ENCODE measurements at regions not wholly inside any gene's neighbourhood (a gene's known extent, or its start where the extent isn't known, plus 50 kb on each side); places are given as distances from the start of the nearest gene placed in this dataset.
A peak's percentile ranks its signal among the peaks of the same experiment; 100 is the strongest.

- Histone ChIP-seq H3K79me2 (ENCODE audit: insufficient read depth) (no peaks in the 10 kb centered on the region), H3K9me3 (ENCODE audit: low read depth) (no peaks in the 10 kb centered on the region), H4K20me1 (ENCODE audit: insufficient read depth) (no peaks in the 10 kb centered on the region; the same call in 1 of the 2 replicates), H3K4me3 (no peak overlapping the region), H3K27me3 (replicated peaks; ENCODE audit: insufficient read depth) (peaks cover 5% of the 10 kb centered on the region; the same call in 1 of the 2 replicates), H3K4me1 (ENCODE audit: insufficient read depth) (0 out of 2 replicates have a peak, but pooled peaks cover 6% of the 10 kb centered on the region), H3K4me2 (ENCODE audit: unreplicated experiment) (no peak overlapping the region), H2AFZ (no peak overlapping the region), H3K9me2 (ENCODE audit: insufficient read depth) (no peaks in the 10 kb centered on the region), H3F3A (ENCODE audit: insufficient read depth) (no peaks in the 10 kb centered on the region), H3K9ac (no peak overlapping the region), H3K27ac (no peak overlapping the region), H3K36me3 (ENCODE audit: low read depth) (no peaks in the 10 kb centered on the region)
- in situ Hi-C loops (cut with MboI): no loop called here
- WGBS, 2 experiments (ENCODE audit: low coverage in 1 of 2, low lambda C conversion rate in 2 of 2, missing lambda C conversion rate in 2 of 2): 16 to 29% methylated on average over 3 of the region's 3 CpGs
- DNase-seq: no peak
- no peak for TF ChIP-seq EZH2phosphoT487 (IDR thresholded peaks at IDR 0.05; ENCODE audit: insufficient read depth, low read depth)
These were observed 174.4 kb upstream of the FOXA2 start for GRCh38 chr20:22758815-22759214.

DNA sequence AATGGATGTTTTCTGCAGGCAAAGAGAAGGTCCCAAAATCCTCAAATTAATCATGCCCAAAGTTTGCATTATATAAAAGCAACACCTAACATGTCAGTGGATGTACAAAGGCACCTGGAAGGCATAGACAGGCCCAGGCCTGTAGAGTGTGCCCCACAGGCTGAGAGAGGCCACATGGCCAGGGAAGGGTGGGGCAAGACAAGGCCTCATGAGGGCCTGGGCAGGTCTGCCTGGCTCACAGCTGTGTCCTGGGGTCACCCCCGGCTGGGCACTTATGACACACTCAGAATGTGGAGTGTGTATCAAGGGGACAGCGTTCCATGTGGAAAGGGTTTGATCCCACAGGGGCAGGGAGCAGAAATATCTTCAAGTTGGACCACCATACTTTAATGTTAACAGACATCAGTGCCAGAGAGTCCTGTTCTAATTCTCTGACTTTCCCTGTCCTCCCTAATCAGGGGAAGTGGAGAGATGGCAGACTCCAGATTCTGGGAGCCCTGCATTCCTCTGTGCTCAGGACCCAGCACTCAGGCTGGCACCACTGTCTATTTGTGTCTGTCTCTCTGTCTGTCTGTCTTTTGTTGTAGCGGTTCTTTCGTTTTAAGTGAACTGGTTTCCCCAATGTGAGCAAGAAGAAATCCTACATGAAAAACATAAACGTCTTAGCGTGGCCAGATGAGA, 178.3 kb upstream of the FOXA2 start:
- no peak overlapping the region for H3K9ac ChIP-seq
- in situ Hi-C loops (cut with MboI): no loop called here

GRCh38 chr20:22763257-22763906, 179.0 kb upstream of the FOXA2 start:
- H3K4me1 ChIP-seq (ENCODE audit: insufficient read depth): 0 out of 2 replicates have a peak, but pooled peaks cover 6% of the 10 kb centered on the region
- no peaks in the 10 kb centered on the region for H3K36me3 ChIP-seq (ENCODE audit: low read depth)
- in situ Hi-C loops (cut with MboI): no loop called here
- no peak for TF ChIP-seq EZH2 (IDR thresholded peaks at IDR 0.05; ENCODE audit: insufficient read depth, poor library complexity, severe bottlenecking)
- no peak for TF ChIP-seq EZH2phosphoT487 (IDR thresholded peaks at IDR 0.05; ENCODE audit: insufficient read depth, low read depth)
- H3K4me3 ChIP-seq: no peak overlapping the region
- no peaks in the 10 kb centered on the region for H4K20me1 ChIP-seq (ENCODE audit: insufficient read depth)
- H3K79me2 ChIP-seq (ENCODE audit: insufficient read depth): no peaks in the 10 kb centered on the region
- no peaks in the 10 kb centered on the region for H3F3A ChIP-seq (ENCODE audit: insufficient read depth)
- H3K9me2 ChIP-seq (ENCODE audit: insufficient read depth): no peaks in the 10 kb centered on the region
- no peak overlapping the region for H3K9ac ChIP-seq
- DNase-seq: peak; percentile 40
- no peak overlapping the region for H3K27ac ChIP-seq
- peak overlapping the region; percentile 67 for H3K4me2 ChIP-seq (ENCODE audit: unreplicated experiment)
- H3K27me3 ChIP-seq (replicated peaks; ENCODE audit: insufficient read depth): 0 out of 2 replicates have a peak, but pooled peaks cover 3% of the 10 kb centered on the region
- WGBS, 2 experiments (ENCODE audit: low coverage in 1 of 2, low lambda C conversion rate in 2 of 2, missing lambda C conversion rate in 2 of 2): 36 to 46% methylated on average over 9 of the region's 9 CpGs
- H2AFZ ChIP-seq: no peak overlapping the region
- H3K9me3 ChIP-seq (ENCODE audit: low read depth): no peaks in the 10 kb centered on the region

More for the DNA sequence above, 178.3 kb upstream of the FOXA2 start:
- TF ChIP-seq EZH2phosphoT487 (IDR thresholded peaks at IDR 0.05; ENCODE audit: insufficient read depth, low read depth): no peak
- no peak for TF ChIP-seq EZH2 (IDR thresholded peaks at IDR 0.05; ENCODE audit: insufficient read depth, poor library complexity, severe bottlenecking)
- Histone ChIP-seq H2AFZ (no peak overlapping the region), H3K4me2 (ENCODE audit: unreplicated experiment) (no peak overlapping the region), H3K27me3 (replicated peaks; ENCODE audit: insufficient read depth) (0 out of 2 replicates have a peak, but pooled peaks cover 5% of the 10 kb centered on the region), H3K9me2 (ENCODE audit: insufficient read depth) (no peaks in the 10 kb centered on the region), H4K20me1 (ENCODE audit: insufficient read depth) (no peaks in the 10 kb centered on the region), H3K36me3 (ENCODE audit: low read depth) (no peaks in the 10 kb centered on the region), H3K4me1 (ENCODE audit: insufficient read depth) (0 out of 2 replicates have a peak, but pooled peaks cover 6% of the 10 kb centered on the region), H3K4me3 (no peak overlapping the region), H3K27ac (no peak overlapping the region), H3K9me3 (ENCODE audit: low read depth) (no peaks in the 10 kb centered on the region), H3F3A (ENCODE audit: insufficient read depth) (no peaks in the 10 kb centered on the region), H3K79me2 (ENCODE audit: insufficient read depth) (no peaks in the 10 kb centered on the region)
- WGBS, 2 experiments (ENCODE audit: low coverage in 1 of 2, low lambda C conversion rate in 2 of 2, missing lambda C conversion rate in 2 of 2): 47 to 54% methylated on average over 6 of the region's 6 CpGs
- DNase-seq: no peak

DNA sequence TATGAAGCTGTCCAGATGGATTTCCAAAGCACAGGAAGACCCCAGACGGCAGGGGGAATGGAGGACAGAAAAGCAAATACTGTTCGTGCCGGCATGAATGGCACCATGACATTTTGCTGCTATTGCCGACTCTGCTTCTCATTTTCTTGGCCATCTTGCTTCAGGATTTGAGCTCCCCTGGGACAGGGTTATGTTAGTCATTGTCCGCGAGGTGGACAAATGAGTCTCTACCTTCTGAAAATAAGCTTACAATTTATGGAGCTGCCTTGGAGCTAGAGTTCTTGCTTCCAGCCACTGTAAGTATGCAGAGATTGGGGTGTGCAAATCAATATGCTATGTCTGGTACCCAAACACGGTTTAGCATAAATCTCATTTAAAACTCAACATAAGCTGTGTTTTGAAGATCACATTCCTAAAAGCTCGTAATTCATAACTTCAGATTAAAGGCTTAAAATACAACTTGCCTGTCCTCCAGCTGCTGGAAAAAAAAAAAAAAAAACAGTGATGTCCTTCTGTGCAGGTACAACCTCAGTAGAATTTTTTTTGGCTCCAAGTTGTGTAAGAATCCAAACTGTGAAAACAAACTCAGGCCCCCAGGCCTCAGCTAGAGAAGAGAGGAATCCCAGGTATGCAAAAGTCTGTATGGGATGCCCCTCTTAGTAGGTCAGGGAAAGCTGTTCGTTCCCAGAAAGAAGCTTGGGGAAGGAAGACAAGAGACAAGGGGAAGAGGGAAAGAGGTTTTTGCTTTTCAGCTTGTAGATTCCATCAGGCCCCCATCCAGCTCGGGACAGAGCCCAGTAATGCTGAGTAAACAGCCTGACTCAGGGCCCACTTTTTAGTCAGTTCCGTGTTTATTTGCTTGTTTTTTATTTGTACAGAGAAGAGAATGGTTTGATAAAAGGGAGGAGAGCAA, 184.2 kb upstream of the FOXA2 start:
- TF ChIP-seq EZH2 (IDR thresholded peaks at IDR 0.05; ENCODE audit: insufficient read depth, poor library complexity, severe bottlenecking) (no peak), EZH2phosphoT487 (IDR thresholded peaks at IDR 0.05; ENCODE audit: insufficient read depth, low read depth) (no peak)
- peak; percentile 14 for DNase-seq
- H4K20me1 ChIP-seq (ENCODE audit: insufficient read depth): no peaks in the 10 kb centered on the region
- H3K36me3 ChIP-seq (ENCODE audit: low read depth): no peaks in the 10 kb centered on the region
- H3K79me2 ChIP-seq (ENCODE audit: insufficient read depth): no peaks in the 10 kb centered on the region
- H3K4me2 ChIP-seq (ENCODE audit: unreplicated experiment): no peak overlapping the region
- no peak overlapping the region for H3K4me3 ChIP-seq
- H3K9me3 ChIP-seq (ENCODE audit: low read depth): no peaks in the 10 kb centered on the region
- peaks cover 9% of the 10 kb centered on the region; the same call in 1 of the 2 replicates for H3K27me3 ChIP-seq (replicated peaks; ENCODE audit: insufficient read depth)
- no peak overlapping the region for H3K27ac ChIP-seq
- WGBS, 2 experiments (ENCODE audit: low coverage in 1 of 2, low lambda C conversion rate in 2 of 2, missing lambda C conversion rate in 2 of 2): 47 to 53% methylated on average over 11 of the region's 11 CpGs
- 0 out of 2 replicates have a peak, but pooled peaks cover 2% of the 10 kb centered on the region for H3K4me1 ChIP-seq (ENCODE audit: insufficient read depth)
- H3K9me2 ChIP-seq (ENCODE audit: insufficient read depth): no peaks in the 10 kb centered on the region
- H3K9ac ChIP-seq: no peak overlapping the region
- in situ Hi-C loops (cut with MboI): no loop called here
- H2AFZ ChIP-seq: no peak overlapping the region
- H3F3A ChIP-seq (ENCODE audit: insufficient read depth): no peaks in the 10 kb centered on the region
